ENCODE measurements at regions not wholly inside any gene's neighbourhood (a gene's known extent, or its start where the extent isn't known, plus 50 kb on each side); places are given as distances from the start of the nearest gene placed in this dataset.

- no peaks in the 10 kb centered on the region for H3K27me3 Mint-ChIP-seq
- H3K4me3 Mint-ChIP-seq, result no peak overlapping the region
- H3K9me3 Mint-ChIP-seq (ENCODE audit: low read depth), result no peaks in the 10 kb centered on the region
- H3K4me1 Mint-ChIP-seq (ENCODE audit: low read depth), result no peaks in the 10 kb centered on the region
- H3K27ac Mint-ChIP-seq, result no peak overlapping the region
- H3K36me3 Mint-ChIP-seq, result no peaks in the 10 kb centered on the region
These were observed 157.4 kb downstream of the ANKRD30B start for GRCh38 chr18:14905350-14905749.

GRCh38 chr18:14905979-14906378, 158.0 kb downstream of the ANKRD30B start:
- Mint-ChIP-seq H3K4me3 (no peak overlapping the region), H3K4me1 (ENCODE audit: low read depth) (no peaks in the 10 kb centered on the region), H3K9me3 (ENCODE audit: low read depth) (no peaks in the 10 kb centered on the region), H3K27me3 (no peaks in the 10 kb centered on the region), H3K27ac (no peak overlapping the region), H3K36me3 (no peaks in the 10 kb centered on the region)

GRCh38 chr18:14907420-14907819, 159.4 kb downstream of the ANKRD30B start:
- Mint-ChIP-seq H3K36me3 (no peaks in the 10 kb centered on the region), H3K4me3 (no peak overlapping the region), H3K9me3 (ENCODE audit: low read depth) (no peaks in the 10 kb centered on the region), H3K27me3 (no peaks in the 10 kb centered on the region), H3K4me1 (ENCODE audit: low read depth) (no peaks in the 10 kb centered on the region), H3K27ac (no peak overlapping the region)

- Mint-ChIP-seq H3K4me1 (ENCODE audit: low read depth) (no peaks in the 10 kb centered on the region), H3K27ac (no peak overlapping the region), H3K36me3 (no peaks in the 10 kb centered on the region), H3K27me3 (no peaks in the 10 kb centered on the region), H3K4me3 (no peak overlapping the region), H3K9me3 (ENCODE audit: low read depth) (no peaks in the 10 kb centered on the region)
These were observed 160.6 kb downstream of the ANKRD30B start for GRCh38 chr18:14908541-14908940.

- Mint-ChIP-seq H3K27ac (no peak overlapping the region), H3K36me3 (no peaks in the 10 kb centered on the region), H3K4me1 (ENCODE audit: low read depth) (no peaks in the 10 kb centered on the region), H3K9me3 (ENCODE audit: low read depth) (no peaks in the 10 kb centered on the region), H3K4me3 (no peak overlapping the region), H3K27me3 (no peaks in the 10 kb centered on the region)
These were observed 165.0 kb downstream of the ANKRD30B start for GRCh38 chr18:14912967-14913366.

- Mint-ChIP-seq H3K27ac (no peak overlapping the region), H3K4me1 (ENCODE audit: low read depth) (no peaks in the 10 kb centered on the region), H3K9me3 (ENCODE audit: low read depth) (no peaks in the 10 kb centered on the region), H3K4me3 (no peak overlapping the region), H3K36me3 (no peaks in the 10 kb centered on the region), H3K27me3 (no peaks in the 10 kb centered on the region)
These were observed 166.1 kb downstream of the ANKRD30B start for GRCh38 chr18:14914121-14914520.

- H3K4me1 Mint-ChIP-seq (ENCODE audit: low read depth), result no peaks in the 10 kb centered on the region
- H3K4me3 Mint-ChIP-seq, result no peak overlapping the region
- no peaks in the 10 kb centered on the region for H3K36me3 Mint-ChIP-seq
- H3K27me3 Mint-ChIP-seq, result no peaks in the 10 kb centered on the region
- no peaks in the 10 kb centered on the region for H3K9me3 Mint-ChIP-seq (ENCODE audit: low read depth)
- H3K27ac Mint-ChIP-seq, result no peak overlapping the region
These were observed 166.8 kb downstream of the ANKRD30B start for GRCh38 chr18:14914771-14915170.

GRCh38 chr18:14916181-14916580, 168.2 kb downstream of the ANKRD30B start:
- H3K4me1 Mint-ChIP-seq (ENCODE audit: low read depth), result no peaks in the 10 kb centered on the region
- H3K27ac Mint-ChIP-seq, result no peak overlapping the region
- no peaks in the 10 kb centered on the region for H3K27me3 Mint-ChIP-seq
- no peaks in the 10 kb centered on the region for H3K36me3 Mint-ChIP-seq
- H3K4me3 Mint-ChIP-seq, result no peak overlapping the region
- no peaks in the 10 kb centered on the region for H3K9me3 Mint-ChIP-seq (ENCODE audit: low read depth)

- Mint-ChIP-seq H3K36me3 (no peaks in the 10 kb centered on the region), H3K4me1 (ENCODE audit: low read depth) (no peaks in the 10 kb centered on the region), H3K9me3 (ENCODE audit: low read depth) (no peaks in the 10 kb centered on the region), H3K27ac (no peak overlapping the region), H3K4me3 (no peak overlapping the region), H3K27me3 (no peaks in the 10 kb centered on the region)
These were observed 168.9 kb downstream of the ANKRD30B start for GRCh38 chr18:14916851-14917250.

GRCh38 chr18:14917311-14917710, 169.3 kb downstream of the ANKRD30B start:
- Mint-ChIP-seq H3K9me3 (ENCODE audit: low read depth) (no peaks in the 10 kb centered on the region), H3K36me3 (no peaks in the 10 kb centered on the region), H3K4me1 (ENCODE audit: low read depth) (no peaks in the 10 kb centered on the region), H3K27ac (no peak overlapping the region), H3K4me3 (no peak overlapping the region), H3K27me3 (no peaks in the 10 kb centered on the region)

- Mint-ChIP-seq H3K27ac (no peak overlapping the region), H3K9me3 (ENCODE audit: low read depth) (no peaks in the 10 kb centered on the region), H3K36me3 (no peaks in the 10 kb centered on the region), H3K4me3 (no peak overlapping the region), H3K27me3 (no peaks in the 10 kb centered on the region), H3K4me1 (ENCODE audit: low read depth) (no peaks in the 10 kb centered on the region)
These were observed 171.7 kb downstream of the ANKRD30B start for GRCh38 chr18:14919666-14920065.

- Mint-ChIP-seq H3K27me3 (no peaks in the 10 kb centered on the region), H3K27ac (no peak overlapping the region), H3K4me3 (no peak overlapping the region), H3K4me1 (ENCODE audit: low read depth) (no peaks in the 10 kb centered on the region), H3K36me3 (no peaks in the 10 kb centered on the region), H3K9me3 (ENCODE audit: low read depth) (no peaks in the 10 kb centered on the region)
These were observed 173.1 kb downstream of the ANKRD30B start for GRCh38 chr18:14921031-14921430.

- no peaks in the 10 kb centered on the region for H3K4me1 Mint-ChIP-seq (ENCODE audit: low read depth)
- no peak overlapping the region for H3K27ac Mint-ChIP-seq
- H3K36me3 Mint-ChIP-seq, result no peaks in the 10 kb centered on the region
- H3K4me3 Mint-ChIP-seq, result no peak overlapping the region
- no peaks in the 10 kb centered on the region for H3K9me3 Mint-ChIP-seq (ENCODE audit: low read depth)
- H3K27me3 Mint-ChIP-seq, result no peaks in the 10 kb centered on the region
These were observed 173.6 kb downstream of the ANKRD30B start for GRCh38 chr18:14921547-14921946.

GRCh38 chr18:14922031-14922430, 174.1 kb downstream of the ANKRD30B start:
- H3K27ac Mint-ChIP-seq, result no peak overlapping the region

GRCh38 chr18:14922965-14923565, 175.1 kb downstream of the ANKRD30B start:
- Mint-ChIP-seq H3K27me3 (no peaks in the 10 kb centered on the region), H3K36me3 (no peaks in the 10 kb centered on the region), H3K27ac (no peak overlapping the region), H3K4me3 (no peak overlapping the region), H3K4me1 (ENCODE audit: low read depth) (no peaks in the 10 kb centered on the region), H3K9me3 (ENCODE audit: low read depth) (no peaks in the 10 kb centered on the region)

More at GRCh38 chr18:14922031-14922430, 174.1 kb downstream of the ANKRD30B start:
- H3K4me3 Mint-ChIP-seq, result no peak overlapping the region
- no peaks in the 10 kb centered on the region for H3K4me1 Mint-ChIP-seq (ENCODE audit: low read depth)
- H3K27me3 Mint-ChIP-seq, result no peaks in the 10 kb centered on the region
- H3K36me3 Mint-ChIP-seq, result no peaks in the 10 kb centered on the region
- H3K9me3 Mint-ChIP-seq (ENCODE audit: low read depth), result no peaks in the 10 kb centered on the region

- no peak overlapping the region for H3K27ac Mint-ChIP-seq
- H3K9me3 Mint-ChIP-seq (ENCODE audit: low read depth), result no peaks in the 10 kb centered on the region
- H3K4me1 Mint-ChIP-seq (ENCODE audit: low read depth), result no peaks in the 10 kb centered on the region
- no peak overlapping the region for H3K4me3 Mint-ChIP-seq
- H3K27me3 Mint-ChIP-seq, result no peaks in the 10 kb centered on the region
- no peaks in the 10 kb centered on the region for H3K36me3 Mint-ChIP-seq
These were observed 176.3 kb downstream of the ANKRD30B start for GRCh38 chr18:14924226-14924625.

Measured in activated naive CD8-positive, alpha-beta T cell (primary cell).